Muscle of leg (tissue), 3 donors: ENCODE measurements at regions not wholly inside any gene's neighbourhood (a gene's known extent, or its start where the extent isn't known, plus 50 kb on each side); places are given as distances from the start of the nearest gene placed in this dataset.
"Not testable (repeated sequence)": the region's sequence is repeated elsewhere in the genome, so short reads cannot be mapped to it uniquely, and the experiment has no call there.

Source experiments
- DNase-seq: peaks from one replicate; pipeline ENCODE4 v3.0.0; 2013
- H3K27ac ChIP-seq: one replicate; pipeline ENCODE4 v1.5.1; 2013; ENCODE audit warnings: mild to moderate bottlenecking, low read length, control low read depth
- H3K27me3 ChIP-seq: one replicate; pipeline ENCODE4 v1.6.1; 2013; ENCODE audit warnings: low read length; ENCODE audit not compliant: control insufficient read depth, insufficient read depth
- H3K36me3 ChIP-seq: one replicate; pipeline ENCODE4 v1.6.1; 2013; ENCODE audit warnings: low read length; ENCODE audit not compliant: control insufficient read depth, insufficient read depth
- H3K4me1 ChIP-seq: one replicate; pipeline ENCODE4 v1.6.1; 2013; ENCODE audit warnings: low read length; ENCODE audit not compliant: control insufficient read depth, insufficient read depth
- H3K4me3 ChIP-seq: one replicate; pipeline ENCODE4 v1.5.1; 2013; ENCODE audit warnings: low read length, control low read depth
- H3K9me3 ChIP-seq: replicated peaks from 2 replicates; pipeline ENCODE4 v1.6.1; 2013; ENCODE audit warnings: low read depth, low read length; ENCODE audit not compliant: control insufficient read depth
- WGBS: methylation state at CpG from one replicate; pipeline ENCODE4 v1.1.5; 2013; ENCODE audit warnings: missing lambda C conversion rate; ENCODE audit not compliant: insufficient coverage; 5-methylcytosine and 5-hydroxymethylcytosine counted together

GRCh38 chr2:184372484-184372883 lies 225.8 kb upstream of the ZNF804A start:
- Histone ChIP-seq H3K4me3 (no peak overlapping the region), H3K36me3 (no peaks in the 10 kb centered on the region), H3K27me3 (no peaks in the 10 kb centered on the region), H3K9me3 (no peaks in the 10 kb centered on the region), H3K27ac (no peak overlapping the region), H3K4me1 (no peaks in the 10 kb centered on the region)
- DNase-seq: no peak

DNA sequence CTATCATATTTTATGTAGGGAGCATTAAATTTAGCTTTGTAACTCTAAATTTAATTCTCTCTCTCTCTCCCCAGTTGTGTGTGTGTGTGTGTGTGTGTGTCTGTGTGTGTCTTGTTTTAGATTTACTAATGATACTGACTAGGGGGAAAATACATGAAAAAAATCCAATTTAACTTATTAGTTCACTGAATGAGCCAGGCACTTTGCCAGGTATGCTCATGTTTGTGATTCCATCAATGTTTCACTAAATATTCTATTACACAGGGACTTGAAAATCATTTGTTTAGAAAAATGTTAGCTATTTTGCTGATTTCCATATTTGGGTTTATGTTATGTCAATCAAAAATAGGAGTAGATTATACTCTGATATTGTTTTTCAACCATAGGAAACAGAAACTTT lies 203.7 kb upstream of the ZNF804A start:
- no peaks in the 10 kb centered on the region for H3K36me3 ChIP-seq
- no peaks in the 10 kb centered on the region for H3K27me3 ChIP-seq
- H3K4me1 ChIP-seq: no peaks in the 10 kb centered on the region
- DNase-seq: no peak
- H3K27ac ChIP-seq: no peak overlapping the region
- H3K9me3 ChIP-seq: no peaks in the 10 kb centered on the region
- H3K4me3 ChIP-seq: no peak overlapping the region

DNA sequence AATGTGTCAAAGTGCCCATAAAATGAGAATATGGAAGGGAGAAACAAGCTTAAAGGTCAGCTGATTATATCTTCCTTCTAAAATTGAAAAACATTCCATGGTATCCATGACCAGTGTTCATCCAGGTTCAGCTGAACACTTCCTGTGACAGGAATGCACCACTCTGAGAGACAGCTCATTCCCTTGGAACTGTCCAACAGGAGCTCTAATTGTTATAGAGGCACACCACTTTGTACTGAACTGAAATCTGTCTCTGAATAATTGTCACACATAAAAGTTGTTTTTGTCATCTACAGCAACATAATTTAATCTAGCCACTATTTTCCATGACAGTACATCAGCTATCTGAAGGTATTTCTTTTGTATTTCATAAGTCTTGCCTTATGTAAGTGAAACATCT lies 195.9 kb upstream of the ZNF804A start:
- no peak for DNase-seq
- H3K27me3 ChIP-seq: no peaks in the 10 kb centered on the region
- H3K4me1 ChIP-seq: no peaks in the 10 kb centered on the region
- no peak overlapping the region for H3K4me3 ChIP-seq
- H3K27ac ChIP-seq: no peak overlapping the region
- no peaks in the 10 kb centered on the region for H3K36me3 ChIP-seq
- H3K9me3 ChIP-seq: no peaks in the 10 kb centered on the region

GRCh38 chr2:184407041-184407630 lies 191.2 kb upstream of the ZNF804A start:
- H3K36me3 ChIP-seq, H3K9me3 ChIP-seq, DNase-seq, H3K4me1 ChIP-seq, H3K4me3 ChIP-seq, H3K27ac ChIP-seq, H3K27me3 ChIP-seq: not testable (repeated sequence)
- 71% methylated on average over 5 of the region's 7 CpGs for WGBS

- Histone ChIP-seq H3K36me3 (no peaks in the 10 kb centered on the region), H3K27me3 (no peaks in the 10 kb centered on the region), H3K4me3 (no peak overlapping the region), H3K4me1 (no peaks in the 10 kb centered on the region), H3K9me3 (no peaks in the 10 kb centered on the region), H3K27ac (no peak overlapping the region)
- no peak for DNase-seq
- no CpG with 5 or more reads among the region's 1 CpG for WGBS
These were observed 188.2 kb upstream of the ZNF804A start for GRCh38 chr2:184410160-184410559.

DNA sequence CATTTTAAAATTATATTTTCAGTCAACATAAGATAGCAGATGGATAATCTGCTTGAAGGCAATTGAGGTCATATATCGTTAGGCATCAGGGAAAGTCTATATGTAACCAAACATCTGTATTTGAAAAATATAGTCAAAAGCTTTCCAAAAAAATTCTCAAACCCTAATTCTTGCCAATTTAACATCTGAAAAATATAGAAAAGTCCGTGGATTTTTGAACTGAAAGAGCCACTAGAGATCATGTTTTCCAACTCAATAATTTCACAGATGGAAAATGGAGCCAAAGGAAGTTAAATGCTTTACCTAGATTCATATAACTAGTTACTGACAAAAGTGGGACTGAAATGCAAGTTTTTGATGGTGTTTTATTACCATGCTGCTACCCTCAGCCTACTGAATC lies 185.1 kb upstream of the ZNF804A start:
- H3K27ac ChIP-seq: no peak overlapping the region
- H3K27me3 ChIP-seq: no peaks in the 10 kb centered on the region
- peak; percentile 77 for DNase-seq
- no peaks in the 10 kb centered on the region for H3K36me3 ChIP-seq
- no peaks in the 10 kb centered on the region for H3K9me3 ChIP-seq
- no peak overlapping the region for H3K4me3 ChIP-seq
- no peaks in the 10 kb centered on the region for H3K4me1 ChIP-seq
- WGBS: no CpG with 5 or more reads among the region's 2 CpGs

DNA sequence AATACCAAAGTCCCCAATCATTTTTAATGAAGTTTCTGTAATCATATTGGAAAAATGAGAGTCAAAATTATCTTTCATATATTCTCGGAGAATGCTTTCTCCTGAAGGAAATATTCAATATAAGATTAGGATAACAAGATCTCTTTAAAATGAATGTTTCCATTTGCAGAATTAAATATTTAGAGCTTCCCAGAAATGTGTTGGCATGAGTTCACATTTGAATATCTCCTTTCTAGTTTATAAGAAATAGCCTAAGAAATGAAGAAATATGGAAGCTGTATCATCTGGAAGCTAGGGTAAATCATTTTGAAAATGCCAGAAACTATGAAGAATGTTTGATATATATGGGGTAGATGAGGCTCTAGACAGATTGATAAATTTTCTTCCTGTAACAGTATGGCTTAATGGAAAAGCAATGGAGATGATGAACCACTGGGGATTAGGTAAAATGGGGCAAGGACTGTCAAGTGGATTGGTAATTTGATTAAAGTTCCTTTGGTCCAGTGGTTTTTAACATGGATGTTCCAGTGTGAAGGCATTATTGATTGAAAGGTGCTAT lies 184.6 kb upstream of the ZNF804A start:
- no CpG with 5 or more reads among the region's 1 CpG for WGBS
- no peaks in the 10 kb centered on the region for H3K27me3 ChIP-seq
- H3K36me3 ChIP-seq: no peaks in the 10 kb centered on the region
- DNase-seq: peak; percentile 72
- no peaks in the 10 kb centered on the region for H3K9me3 ChIP-seq
- no peak overlapping the region for H3K4me3 ChIP-seq
- peak overlapping the region; percentile 22 for H3K27ac ChIP-seq
- no peaks in the 10 kb centered on the region for H3K4me1 ChIP-seq

- Histone ChIP-seq H3K27ac (no peak overlapping the region), H3K27me3 (no peaks in the 10 kb centered on the region), H3K4me1 (no peaks in the 10 kb centered on the region), H3K4me3 (no peak overlapping the region), H3K9me3 (no peaks in the 10 kb centered on the region), H3K36me3 (no peaks in the 10 kb centered on the region)
- 93% methylated on average over 3 of the region's 6 CpGs for WGBS
- DNase-seq: no peak
These were observed 182.0 kb upstream of the ZNF804A start for GRCh38 chr2:184416146-184416913.

DNA sequence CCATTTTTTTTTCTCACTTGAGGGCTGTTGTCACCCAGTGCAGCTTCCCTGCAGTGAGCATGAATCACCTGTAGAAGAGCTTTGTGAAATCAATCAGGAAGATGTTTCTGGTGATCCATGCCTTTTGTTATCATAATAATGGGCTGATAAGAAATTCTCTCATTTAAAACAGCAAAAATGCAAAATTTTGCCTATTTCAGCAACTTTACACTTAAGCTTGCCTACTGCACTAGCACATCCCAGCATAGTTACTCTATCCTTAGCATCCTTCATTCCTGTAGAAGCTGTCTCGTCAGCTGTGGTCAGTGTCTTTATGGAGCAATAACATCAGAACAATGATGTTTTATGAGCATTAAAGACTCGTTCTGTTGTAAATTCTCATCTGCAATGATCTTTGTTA lies 178.6 kb upstream of the ZNF804A start:
- no peaks in the 10 kb centered on the region for H3K9me3 ChIP-seq
- H3K27me3 ChIP-seq: no peaks in the 10 kb centered on the region
- H3K4me1 ChIP-seq: no peaks in the 10 kb centered on the region
- H3K36me3 ChIP-seq: no peaks in the 10 kb centered on the region
- no peak for DNase-seq
- WGBS: no CpG with 5 or more reads among the region's 2 CpGs
- H3K27ac ChIP-seq: no peak overlapping the region
- no peak overlapping the region for H3K4me3 ChIP-seq

DNA sequence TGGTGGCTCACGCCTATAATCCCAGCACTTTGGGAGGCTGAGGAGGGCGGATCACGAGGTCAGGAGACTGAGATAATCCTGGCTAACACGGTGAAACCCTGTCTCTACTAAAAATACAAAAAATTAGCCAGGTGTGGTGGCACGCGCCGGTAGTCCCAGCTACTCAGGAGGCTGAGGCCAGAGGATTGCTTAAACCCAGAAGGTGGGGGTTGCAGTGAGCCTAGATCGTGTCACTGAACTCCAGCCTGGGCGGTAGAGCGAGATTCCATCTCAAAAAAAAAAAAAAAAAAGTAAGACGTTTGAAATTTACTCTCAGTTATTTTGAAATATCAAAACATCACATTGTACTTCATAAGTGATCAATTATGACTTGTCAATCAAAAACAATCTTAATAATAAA lies 176.9 kb upstream of the ZNF804A start:
- no CpG with 5 or more reads among the region's 11 CpGs for WGBS
- not testable (repeated sequence) for H3K27ac ChIP-seq, H3K4me1 ChIP-seq, H3K9me3 ChIP-seq, H3K27me3 ChIP-seq, H3K36me3 ChIP-seq, DNase-seq, H3K4me3 ChIP-seq
